Stimulated activated CD4-positive, alpha-beta T cell treated with anti-CD3 and anti-CD28 coated beads, Interleukin-15, amount 100 ng/mL, for 48 hours (primary cell): ENCODE measurements at regions not wholly inside any gene's neighbourhood (a gene's known extent, or its start where the extent isn't known, plus 50 kb on each side); places are given as distances from the start of the nearest gene placed in this dataset.

ENCODE experiments used
- DNase-seq, 2 donors: peaks; one replicate each; pipeline ENCODE4 v3.0.0-alpha.2; 2020; ENCODE audit warnings: low read depth in 2 of 2

DNA sequence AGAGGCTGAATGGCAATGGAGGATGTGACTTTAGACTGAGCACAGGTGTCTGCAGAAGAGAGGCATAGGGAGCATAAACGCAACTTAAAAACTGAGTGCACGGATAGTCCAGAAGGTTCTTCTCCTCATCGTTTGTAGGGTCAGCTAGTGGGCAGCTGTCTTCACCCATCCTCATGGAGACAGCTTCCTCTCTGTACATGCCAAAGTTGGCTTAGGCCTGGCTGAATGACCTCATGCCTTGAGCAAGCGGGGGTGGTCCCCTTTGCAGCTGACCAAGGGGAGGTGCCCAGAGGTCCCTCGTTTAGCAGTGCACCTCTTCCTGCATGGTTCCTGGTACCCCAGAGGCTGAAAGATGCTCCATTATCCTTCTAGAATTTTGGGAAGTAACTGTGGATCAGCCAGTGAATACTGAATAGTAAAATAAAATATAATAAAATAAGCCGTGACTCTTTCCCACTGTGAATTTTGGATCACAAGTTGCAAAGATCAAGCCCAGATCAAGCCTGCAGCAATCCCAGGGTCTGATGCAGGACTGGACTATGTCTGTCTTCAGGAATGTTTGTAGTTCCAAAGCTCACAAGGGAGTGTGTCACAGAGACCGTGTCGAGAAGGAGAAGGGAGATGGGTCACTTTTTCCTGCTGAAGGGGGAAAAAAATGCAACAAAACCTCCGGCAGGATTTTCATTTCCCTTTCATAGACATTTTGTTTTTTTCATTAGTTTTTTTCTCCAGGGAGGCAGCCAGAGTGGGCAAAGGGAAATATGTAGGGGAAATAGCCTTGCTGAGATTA, 295.3 kb upstream of the MKI67 start:
- no peak for DNase-seq

GRCh38 chr10:128422190-128422589, 296.0 kb upstream of the MKI67 start:
- DNase-seq, result no peak

DNA sequence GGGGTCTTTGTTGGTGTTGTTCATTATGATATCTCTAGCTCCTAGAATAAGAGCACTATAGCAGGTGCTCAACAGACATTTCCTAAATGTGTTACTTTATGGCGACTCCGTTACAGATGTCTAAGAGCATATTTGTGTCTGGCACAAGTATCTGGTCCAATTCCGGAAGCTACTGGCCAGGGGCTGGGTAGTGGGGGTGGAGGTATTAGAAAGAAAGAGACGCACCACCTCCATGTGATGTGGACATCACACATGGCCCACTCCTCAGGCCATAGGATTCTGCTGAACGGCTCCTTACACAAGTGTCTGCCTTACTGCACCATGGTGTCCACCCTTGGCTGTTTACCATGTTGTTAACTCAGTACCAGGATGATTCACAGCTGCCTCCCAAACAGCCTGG, 296.8 kb upstream of the MKI67 start:
- no peak for DNase-seq

GRCh38 chr10:128429321-128429720, 303.1 kb upstream of the MKI67 start:
- DNase-seq, result no peak

- no peak for DNase-seq
Observed at GRCh38 chr10:128429835-128430513, 303.8 kb upstream of the MKI67 start.

DNA sequence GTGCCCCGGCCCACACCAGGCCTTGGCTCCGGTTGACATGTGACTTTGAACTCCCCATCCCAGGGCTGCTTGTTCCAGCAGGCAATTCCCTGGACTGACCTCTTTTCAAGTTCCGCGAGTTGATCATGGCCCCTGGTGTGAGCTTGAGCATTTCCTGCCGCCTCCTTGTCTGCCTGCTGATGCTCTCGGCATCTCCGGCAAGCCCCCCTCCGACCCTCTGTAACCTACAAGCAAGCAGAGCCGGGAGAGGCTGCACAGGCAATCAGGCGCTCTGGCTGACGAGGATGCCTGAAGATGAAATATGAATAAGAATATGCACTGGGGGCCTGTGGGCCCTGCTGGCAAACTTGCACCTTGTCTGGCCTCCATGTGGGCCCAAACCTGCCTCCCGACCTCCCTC, 304.9 kb upstream of the MKI67 start:
- no peak for DNase-seq

GRCh38 chr10:128431506-128431905, 305.3 kb upstream of the MKI67 start:
- DNase-seq, result no peak

DNA sequence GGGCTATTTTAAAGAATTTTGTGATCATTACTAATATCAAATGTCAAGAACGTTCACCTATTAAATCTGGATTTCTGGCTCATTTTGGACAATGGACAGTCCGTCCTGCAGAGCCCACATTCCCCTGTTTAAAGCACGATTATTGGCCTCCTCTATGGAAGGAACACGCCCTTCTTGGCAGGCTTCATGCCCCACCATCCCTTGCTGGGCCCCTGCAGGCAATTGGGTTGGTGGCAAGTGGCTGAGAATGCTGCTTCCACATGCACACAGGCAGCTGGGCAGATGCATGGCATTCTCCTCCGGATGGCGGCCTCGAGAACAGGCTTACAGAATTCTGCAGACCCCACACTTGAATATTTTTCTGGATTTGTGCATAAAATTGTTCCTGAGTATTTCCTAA, 305.8 kb upstream of the MKI67 start:
- DNase-seq, result no peak

DNA sequence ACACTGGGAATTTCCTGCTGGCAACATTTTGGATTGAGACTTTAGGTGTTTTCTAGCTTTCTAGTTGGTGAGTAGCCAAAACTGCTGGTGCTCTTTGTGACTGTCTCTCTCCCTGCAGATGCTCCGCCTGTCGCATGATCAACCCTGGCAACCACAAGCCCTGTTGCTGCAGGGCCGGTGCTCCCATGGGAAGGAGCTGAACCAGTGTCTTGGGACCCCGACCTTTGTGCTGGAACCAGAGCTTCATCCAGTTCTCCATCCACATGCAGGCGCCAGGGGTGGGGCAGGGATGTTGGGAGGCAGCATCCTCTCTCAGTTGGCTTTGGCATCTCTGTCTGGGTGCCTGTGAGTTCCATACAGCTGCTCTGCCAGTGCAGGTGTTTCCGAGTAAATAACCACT, 306.2 kb upstream of the MKI67 start:
- no peak for DNase-seq

GRCh38 chr10:128435811-128436210, 309.6 kb upstream of the MKI67 start:
- no peak for DNase-seq

- no peak for DNase-seq
Observed at GRCh38 chr10:128437786-128438345, 311.6 kb upstream of the MKI67 start.

DNA sequence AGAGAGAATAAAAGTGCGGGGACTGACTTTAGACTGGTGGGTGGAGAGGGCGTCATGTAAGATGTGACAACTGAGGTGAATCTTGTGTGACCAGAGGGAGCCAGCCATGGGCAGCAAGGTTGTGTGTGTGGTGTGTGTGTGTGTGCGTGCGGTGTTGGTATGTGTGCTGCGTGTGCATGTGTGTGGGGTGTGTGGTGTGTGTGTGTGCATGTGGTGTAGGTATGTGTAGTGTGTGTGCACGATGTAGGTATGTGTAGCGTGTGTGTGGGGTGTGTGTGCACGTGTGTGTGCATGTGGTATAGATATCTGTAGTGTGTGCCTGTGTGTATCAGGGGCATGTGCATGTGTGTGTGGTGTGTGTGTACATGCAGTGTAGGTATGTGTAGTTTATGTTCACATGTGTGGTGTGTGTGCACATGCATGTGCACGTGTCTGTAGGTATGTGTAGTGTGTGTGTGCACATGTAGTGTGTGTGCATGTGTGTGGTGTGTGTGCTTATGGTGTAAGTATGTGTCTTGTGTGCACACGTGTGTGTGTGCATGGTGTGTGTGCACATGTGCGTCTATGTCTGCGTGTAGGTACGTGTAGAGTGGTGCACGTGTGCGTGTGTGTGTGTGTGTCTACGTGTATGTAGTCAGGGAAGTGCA, 312.3 kb upstream of the MKI67 start:
- DNase-seq, result no peak

GRCh38 chr10:128440513-128441160, 314.4 kb upstream of the MKI67 start:
- no peak for DNase-seq

DNA sequence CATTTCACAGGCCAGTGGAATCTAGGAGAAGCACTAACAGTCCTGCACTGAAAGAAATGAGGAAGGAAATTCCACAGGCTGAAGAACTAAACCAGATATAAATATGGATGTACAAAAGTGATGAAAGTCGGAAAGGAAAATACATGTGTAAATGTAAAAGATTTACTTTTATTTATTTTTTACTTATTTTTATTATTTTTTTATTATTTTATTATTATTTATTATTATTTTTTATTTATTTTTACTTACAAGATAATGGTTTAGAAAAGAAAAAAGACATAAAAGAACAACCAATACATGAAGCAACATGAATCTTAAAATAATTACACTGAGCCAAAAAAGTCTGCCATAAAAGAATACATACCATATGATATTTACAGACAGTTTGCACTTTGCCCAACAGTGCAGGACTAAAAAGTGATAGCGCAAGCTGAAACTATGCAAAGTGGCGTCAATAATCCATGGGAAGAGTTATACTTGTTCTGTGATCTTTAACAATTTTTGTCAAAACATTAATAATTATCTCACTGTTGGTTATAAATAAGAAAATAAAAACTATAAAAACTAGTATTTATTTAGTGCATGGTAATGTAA, 317.8 kb upstream of the MKI67 start:
- DNase-seq, result no peak

DNA sequence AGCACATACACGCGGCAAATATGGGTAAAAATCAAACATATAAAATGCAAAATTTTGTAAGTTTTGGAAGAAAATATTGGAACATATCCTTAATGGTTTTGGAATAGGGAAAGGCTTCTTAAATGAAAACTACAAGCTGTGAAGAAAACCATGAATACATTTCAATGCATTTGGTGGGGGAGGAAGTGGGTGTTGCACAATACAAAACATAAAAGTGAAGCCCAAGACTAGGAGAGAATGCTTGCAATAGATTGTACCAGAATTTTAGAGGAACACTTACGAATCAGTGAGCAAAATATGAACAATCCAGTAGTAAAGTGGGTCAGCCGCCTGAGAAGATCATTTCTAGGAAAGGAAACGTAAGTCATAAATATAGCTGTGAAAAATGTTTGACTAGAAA, 322.6 kb upstream of the MKI67 start:
- DNase-seq, result no peak

- DNase-seq, result no peak
Observed at GRCh38 chr10:128451879-128452278, 325.7 kb upstream of the MKI67 start.

GRCh38 chr10:128456271-128456670, 330.0 kb upstream of the MKI67 start:
- DNase-seq, result no peak

- DNase-seq, result no peak
Observed at GRCh38 chr10:128457136-128457535, 330.9 kb upstream of the MKI67 start.

DNA sequence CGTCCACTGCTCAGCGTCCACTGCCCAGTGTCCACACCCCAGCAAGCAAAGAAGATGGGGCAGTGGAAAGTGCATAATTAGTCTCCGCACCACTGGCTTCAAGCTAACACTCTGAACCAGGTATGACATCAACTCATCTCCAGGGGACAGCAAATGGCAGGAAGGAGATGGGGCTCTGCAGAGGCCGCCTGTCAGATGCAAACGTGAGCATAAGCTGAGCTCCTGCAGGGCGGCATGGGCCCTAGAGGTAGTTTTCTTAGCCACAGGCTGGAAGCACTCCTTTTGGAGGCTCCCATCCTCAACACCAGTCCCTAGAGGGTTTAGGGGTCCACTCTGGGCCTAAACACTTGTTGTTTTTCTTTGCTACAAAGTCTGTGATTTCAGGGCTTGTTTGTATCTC, 335.8 kb upstream of the MKI67 start:
- DNase-seq, result no peak

GRCh38 chr10:128462844-128463243, 336.6 kb upstream of the MKI67 start:
- no peak for DNase-seq

- no peak for DNase-seq
Observed at GRCh38 chr10:128463991-128464760, 338.0 kb upstream of the MKI67 start.
